Ecto neural progenitor cell (in vitro differentiated cells): ENCODE measurements at regions not wholly inside any gene's neighbourhood (a gene's known extent, or its start where the extent isn't known, plus 50 kb on each side); places are given as distances from the start of the nearest gene placed in this dataset.
"Not testable (repeated sequence)": the region's sequence is repeated elsewhere in the genome, so short reads cannot be mapped to it uniquely, and the experiment has no call there.

Source experiments
- DNase-seq: peaks from one replicate; pipeline ENCODE4 v3.0.0-alpha.2; 2018; ENCODE audit warnings: low spot score

- DNase-seq = not testable (repeated sequence)
Observed at GRCh38 chr3:110001905-110002304, 664.6 kb upstream of the DPPA4 start.

GRCh38 chr3:110006913-110007312 is 669.6 kb upstream of the DPPA4 start:
- DNase-seq = no peak

- no peak for DNase-seq
Observed at GRCh38 chr3:110015231-110015963, 678.1 kb upstream of the DPPA4 start.

- DNase-seq = no peak
Observed at GRCh38 chr3:110016235-110016815, 679.0 kb upstream of the DPPA4 start.

GRCh38 chr3:110017304-110017703 is 680.0 kb upstream of the DPPA4 start:
- DNase-seq = no peak

- DNase-seq = no peak
Observed at GRCh38 chr3:110021659-110022058, 684.3 kb upstream of the DPPA4 start.

GRCh38 chr3:110023022-110023421 is 685.7 kb upstream of the DPPA4 start:
- not testable (repeated sequence) for DNase-seq

- no peak for DNase-seq
Observed at GRCh38 chr3:110026421-110026820, 689.1 kb upstream of the DPPA4 start.

- DNase-seq = no peak
Observed at GRCh38 chr3:110027446-110028080, 690.2 kb upstream of the DPPA4 start.

- DNase-seq = no peak
Observed at GRCh38 chr3:110031975-110032374, 694.6 kb upstream of the DPPA4 start.

GRCh38 chr3:110059431-110059830 is 722.1 kb upstream of the DPPA4 start:
- DNase-seq = no peak

- DNase-seq = no peak
Observed at GRCh38 chr3:110062716-110063115, 725.4 kb upstream of the DPPA4 start.

- no peak for DNase-seq
Observed at GRCh38 chr3:110063178-110063577, 725.8 kb upstream of the DPPA4 start.

GRCh38 chr3:110066206-110066605 is 728.9 kb upstream of the DPPA4 start:
- DNase-seq = no peak

GRCh38 chr3:110067527-110067926 is 730.2 kb upstream of the DPPA4 start:
- DNase-seq = no peak

GRCh38 chr3:110069761-110070160 is 732.4 kb upstream of the DPPA4 start:
- DNase-seq = no peak

- no peak for DNase-seq
Observed at GRCh38 chr3:110070161-110070916, 733.0 kb upstream of the DPPA4 start.

GRCh38 chr3:110074095-110074494 is 736.7 kb upstream of the DPPA4 start:
- no peak for DNase-seq

GRCh38 chr3:110077093-110077492 is 739.7 kb upstream of the DPPA4 start:
- no peak for DNase-seq

GRCh38 chr3:110093411-110093810 is 756.1 kb upstream of the DPPA4 start:
- DNase-seq = no peak

GRCh38 chr3:110093812-110094401 is 756.6 kb upstream of the DPPA4 start:
- no peak for DNase-seq

- no peak for DNase-seq
Observed at GRCh38 chr3:110099711-110100110, 762.4 kb upstream of the DPPA4 start.
